ENCODE measurements at regions not wholly inside any gene's neighbourhood (a gene's known extent, or its start where the extent isn't known, plus 50 kb on each side); places are given as distances from the start of the nearest gene placed in this dataset.

DNA sequence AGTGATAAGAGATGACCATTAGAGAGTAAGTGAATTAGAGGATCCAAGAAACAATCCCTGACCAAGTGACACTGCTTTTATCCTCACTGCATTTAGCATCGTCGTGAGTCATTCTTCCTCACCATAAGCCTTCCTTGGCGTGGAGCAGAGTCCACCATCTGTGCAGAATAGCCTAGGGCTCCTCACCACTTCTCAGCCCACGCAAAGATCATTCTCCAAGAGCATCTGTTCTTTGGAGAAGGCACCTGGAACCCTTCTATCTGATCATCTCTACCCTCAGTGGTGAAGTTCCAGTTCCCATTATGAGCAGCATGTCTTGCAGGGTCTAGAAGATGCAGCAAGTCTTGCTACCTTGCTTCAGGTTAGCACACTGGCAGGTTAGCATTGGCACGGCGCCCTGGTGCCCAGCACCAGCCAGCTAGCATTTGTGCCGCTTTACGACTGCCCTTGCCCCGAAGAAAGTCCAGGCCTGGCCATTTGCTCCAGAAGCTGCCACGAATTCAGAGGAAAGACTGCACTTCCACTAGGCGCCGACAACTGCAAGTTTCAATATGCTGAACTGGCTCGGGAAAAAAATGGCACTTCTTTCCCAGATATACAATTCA is 225.8 kb downstream of the TTC32 start:
- Mint-ChIP-seq H3K4me1 (peaks cover 67% of the 10 kb centered on the region), H3K27me3 (ENCODE audit: low read depth, poor library complexity) (no peaks in the 10 kb centered on the region), H3K9me3 (no peaks in the 10 kb centered on the region), H3K36me3 (ENCODE audit: low read depth) (no peaks in the 10 kb centered on the region), H3K4me3 (peak overlapping the region; percentile 39), H3K27ac (peak overlapping the region; percentile 93)
- TF ChIP-seq, protein P1, sequence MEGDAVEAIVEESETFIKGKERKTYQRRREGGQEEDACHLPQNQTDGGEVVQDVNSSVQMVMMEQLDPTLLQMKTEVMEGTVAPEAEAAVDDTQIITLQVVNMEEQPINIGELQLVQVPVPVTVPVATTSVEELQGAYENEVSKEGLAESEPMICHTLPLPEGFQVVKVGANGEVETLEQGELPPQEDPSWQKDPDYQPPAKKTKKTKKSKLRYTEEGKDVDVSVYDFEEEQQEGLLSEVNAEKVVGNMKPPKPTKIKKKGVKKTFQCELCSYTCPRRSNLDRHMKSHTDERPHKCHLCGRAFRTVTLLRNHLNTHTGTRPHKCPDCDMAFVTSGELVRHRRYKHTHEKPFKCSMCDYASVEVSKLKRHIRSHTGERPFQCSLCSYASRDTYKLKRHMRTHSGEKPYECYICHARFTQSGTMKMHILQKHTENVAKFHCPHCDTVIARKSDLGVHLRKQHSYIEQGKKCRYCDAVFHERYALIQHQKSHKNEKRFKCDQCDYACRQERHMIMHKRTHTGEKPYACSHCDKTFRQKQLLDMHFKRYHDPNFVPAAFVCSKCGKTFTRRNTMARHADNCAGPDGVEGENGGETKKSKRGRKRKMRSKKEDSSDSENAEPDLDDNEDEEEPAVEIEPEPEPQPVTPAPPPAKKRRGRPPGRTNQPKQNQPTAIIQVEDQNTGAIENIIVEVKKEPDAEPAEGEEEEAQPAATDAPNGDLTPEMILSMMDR (IDR thresholded peaks at IDR 0.05) = no peak
- no peak for DNase-seq

DNA sequence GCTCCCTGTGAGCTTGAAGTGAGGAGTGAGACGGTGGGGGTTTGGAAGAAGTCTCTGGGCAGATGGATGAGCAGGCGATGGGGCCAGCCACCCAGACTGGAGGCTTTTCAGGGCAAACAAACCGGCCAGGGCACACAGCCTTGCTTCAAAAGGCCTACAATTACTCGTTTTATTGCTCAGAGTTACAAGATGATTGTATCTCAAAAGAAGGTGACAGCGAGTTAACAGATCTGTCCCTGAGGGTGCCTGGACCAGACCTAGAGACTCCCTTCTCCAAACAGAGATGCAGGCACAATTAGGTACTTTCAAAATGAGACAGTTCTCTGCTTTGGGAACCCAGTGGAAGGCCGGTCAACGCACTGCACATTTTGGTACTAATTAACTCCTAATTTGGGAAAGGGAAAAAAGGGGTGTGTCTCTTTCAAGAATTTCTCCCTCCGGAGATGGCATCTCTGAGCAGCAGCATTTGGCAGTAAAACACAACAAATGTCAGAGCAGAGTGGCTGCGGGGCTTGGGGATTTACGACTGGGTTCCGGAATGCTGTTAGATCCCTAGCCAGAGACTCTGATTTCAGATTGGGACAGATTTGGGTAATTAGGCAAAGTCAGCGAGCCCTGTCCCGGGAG is 226.7 kb downstream of the TTC32 start:
- Mint-ChIP-seq H3K4me1 (peaks cover 76% of the 10 kb centered on the region), H3K4me3 (peak overlapping the region; percentile 39), H3K36me3 (ENCODE audit: low read depth) (no peaks in the 10 kb centered on the region), H3K9me3 (no peaks in the 10 kb centered on the region), H3K27me3 (ENCODE audit: low read depth, poor library complexity) (no peaks in the 10 kb centered on the region), H3K27ac (peak overlapping the region; percentile 93)
- TF ChIP-seq, protein P1 (IDR thresholded peaks at IDR 0.05) = no peak
- peak; percentile 56 for DNase-seq

DNA sequence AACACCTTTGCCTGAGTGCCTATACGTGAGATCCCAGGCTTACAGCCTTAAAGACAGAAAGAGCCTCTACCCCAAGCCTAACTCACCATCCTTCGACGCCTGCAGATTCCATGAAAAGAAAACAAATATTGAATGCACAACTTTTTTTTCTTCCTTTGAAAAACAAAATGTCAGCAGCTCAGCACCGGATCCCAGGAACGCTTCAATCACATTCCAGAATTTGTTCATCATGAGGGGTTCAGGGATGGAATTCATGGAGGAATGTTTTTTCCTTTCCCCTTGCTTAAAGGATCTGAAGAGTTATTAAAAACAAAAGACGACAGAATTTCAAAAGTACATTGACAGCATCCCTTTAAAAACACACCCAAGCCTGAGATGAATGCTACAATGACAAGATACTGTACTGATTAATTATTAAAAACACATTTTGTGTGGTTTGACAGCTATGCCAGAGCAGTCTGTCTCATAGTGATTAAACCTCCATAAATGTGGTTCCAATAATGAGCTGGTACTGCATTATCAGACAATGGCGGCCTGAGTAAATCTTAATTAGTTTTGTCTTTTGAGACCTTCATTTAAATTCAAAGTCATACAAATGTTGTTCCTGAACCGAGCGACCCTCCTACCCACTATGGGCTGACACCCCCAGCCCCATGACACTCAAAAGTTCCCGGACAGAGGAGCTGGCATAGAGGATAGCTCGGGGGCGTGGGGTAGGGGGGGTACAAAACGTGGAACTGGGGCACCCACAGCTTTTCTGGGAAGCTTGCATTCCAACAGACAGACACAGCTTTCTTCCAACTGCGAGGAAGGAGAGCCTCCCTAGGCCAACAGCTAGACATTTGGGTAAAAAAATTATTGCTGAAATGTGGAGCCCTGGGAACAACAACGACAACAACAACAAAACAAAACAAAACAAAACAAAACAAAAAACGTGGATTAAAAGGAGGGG is 227.5 kb downstream of the TTC32 start:
- no peak for DNase-seq
- Mint-ChIP-seq H3K4me1 (peaks cover 84% of the 10 kb centered on the region), H3K36me3 (ENCODE audit: low read depth) (no peaks in the 10 kb centered on the region), H3K27ac (peak overlapping the region; percentile 93), H3K9me3 (no peaks in the 10 kb centered on the region), H3K4me3 (peak overlapping the region; percentile 39), H3K27me3 (ENCODE audit: low read depth, poor library complexity) (no peaks in the 10 kb centered on the region)
- TF ChIP-seq, protein P1 (IDR thresholded peaks at IDR 0.05) = no peak

DNA sequence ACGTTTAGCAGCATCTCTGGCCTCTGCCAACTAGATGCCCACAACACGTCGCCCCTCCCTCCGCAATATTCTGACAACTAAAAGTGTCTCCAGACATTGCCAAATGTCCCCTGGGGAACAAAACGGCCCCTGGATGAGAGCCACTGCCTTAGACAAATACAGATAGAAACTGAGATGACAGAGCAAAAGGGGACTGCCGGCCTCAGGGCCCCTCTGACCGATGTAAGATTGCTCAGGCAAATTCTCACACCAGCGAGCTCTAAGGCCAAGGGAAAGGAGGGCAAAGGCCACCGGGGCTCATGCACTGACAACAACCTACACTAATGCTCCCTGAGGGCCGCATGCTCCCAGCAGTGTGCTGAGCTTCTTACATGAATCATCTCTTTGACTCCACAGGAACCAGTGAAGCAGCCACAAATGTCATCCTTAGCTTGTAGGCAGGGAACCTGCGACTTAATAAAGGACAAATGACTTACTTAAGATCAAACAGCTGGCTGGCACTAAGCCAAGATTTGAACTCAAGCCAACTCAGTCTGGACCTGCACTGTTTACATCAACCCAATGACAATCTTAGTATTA is 228.5 kb downstream of the TTC32 start:
- DNase-seq = peak; percentile 48
- no peaks in the 10 kb centered on the region for H3K36me3 Mint-ChIP-seq (ENCODE audit: low read depth)
- peak overlapping the region; percentile 82 for H3K27ac Mint-ChIP-seq

DNA sequence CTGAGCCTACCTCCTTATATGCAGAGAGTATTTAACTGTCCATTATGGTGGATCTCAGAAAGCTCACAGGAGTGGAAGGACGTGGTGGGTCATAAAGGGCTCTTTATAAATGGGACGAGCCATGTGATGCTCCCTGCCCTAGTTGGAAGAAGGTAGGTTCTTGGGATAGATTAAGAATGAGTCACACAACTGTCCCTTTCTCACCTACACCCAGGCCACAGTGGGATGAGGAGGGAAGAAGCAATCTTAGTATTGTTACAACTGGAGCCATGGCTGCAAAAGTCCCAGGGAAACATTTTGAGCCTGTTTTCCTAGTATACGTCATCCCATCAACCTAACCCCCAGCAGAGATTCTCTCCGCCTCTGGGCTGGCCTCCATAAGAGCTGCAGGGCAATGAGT is 229.9 kb downstream of the TTC32 start:
- H3K27me3 Mint-ChIP-seq (ENCODE audit: low read depth, poor library complexity) = peaks cover 3% of the 10 kb centered on the region
- H3K4me1 Mint-ChIP-seq = peaks cover 100% of the 10 kb centered on the region
- no peak overlapping the region for H3K27ac Mint-ChIP-seq

More for the DNA sequence above, 228.5 kb downstream of the TTC32 start:
- peaks cover 3% of the 10 kb centered on the region for H3K27me3 Mint-ChIP-seq (ENCODE audit: low read depth, poor library complexity)
- TF ChIP-seq, protein P1 (IDR thresholded peaks at IDR 0.05) = no peak
- H3K4me3 Mint-ChIP-seq = no peak overlapping the region
- peaks cover 94% of the 10 kb centered on the region for H3K4me1 Mint-ChIP-seq
- H3K9me3 Mint-ChIP-seq = no peaks in the 10 kb centered on the region

More for the DNA sequence above, 229.9 kb downstream of the TTC32 start:
- TF ChIP-seq, protein P1 (IDR thresholded peaks at IDR 0.05) = no peak
- Mint-ChIP-seq H3K4me3 (peak overlapping the region; percentile 31), H3K9me3 (no peaks in the 10 kb centered on the region), H3K36me3 (ENCODE audit: low read depth) (no peaks in the 10 kb centered on the region)
- no peak for DNase-seq
